GM18498 (cell line): ENCODE measurements at regions not wholly inside any gene's neighbourhood (a gene's known extent, or its start where the extent isn't known, plus 50 kb on each side); places are given as distances from the start of the nearest gene placed in this dataset.

Source experiments
- ATAC-seq: cut with Tn5 transposase; IDR thresholded peaks from one replicate; pipeline ENCODE4 v1.9.1; 2021; ENCODE audit warnings: mild to moderate bottlenecking, moderate library complexity; ENCODE audit not compliant: unreplicated experiment

- ATAC-seq = no peak
Measured at GRCh38 chr4:96744676-96745075, 904.8 kb downstream of the PDHA2 start.

DNA sequence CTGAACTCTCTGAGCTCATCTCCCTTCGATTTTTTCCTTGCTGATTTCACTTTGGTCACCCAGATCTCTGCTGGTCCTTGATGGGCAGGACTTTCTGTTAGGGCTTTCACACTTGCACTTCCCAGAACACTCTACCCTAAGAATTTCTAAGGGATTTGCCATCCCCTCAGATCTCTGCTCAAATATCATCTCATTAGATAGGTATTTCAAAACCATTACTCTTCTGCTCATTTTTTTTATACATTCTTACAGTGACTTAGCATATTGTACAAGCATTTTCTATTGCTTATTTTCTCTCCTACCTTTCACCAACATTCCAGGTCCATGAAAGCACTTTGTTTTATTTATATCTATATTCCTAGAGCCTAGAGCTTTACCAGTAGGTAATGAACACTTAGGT lies 913.3 kb downstream of the PDHA2 start:
- no peak for ATAC-seq

- no peak for ATAC-seq
Measured at GRCh38 chr4:96755569-96756484, 915.9 kb downstream of the PDHA2 start.

DNA sequence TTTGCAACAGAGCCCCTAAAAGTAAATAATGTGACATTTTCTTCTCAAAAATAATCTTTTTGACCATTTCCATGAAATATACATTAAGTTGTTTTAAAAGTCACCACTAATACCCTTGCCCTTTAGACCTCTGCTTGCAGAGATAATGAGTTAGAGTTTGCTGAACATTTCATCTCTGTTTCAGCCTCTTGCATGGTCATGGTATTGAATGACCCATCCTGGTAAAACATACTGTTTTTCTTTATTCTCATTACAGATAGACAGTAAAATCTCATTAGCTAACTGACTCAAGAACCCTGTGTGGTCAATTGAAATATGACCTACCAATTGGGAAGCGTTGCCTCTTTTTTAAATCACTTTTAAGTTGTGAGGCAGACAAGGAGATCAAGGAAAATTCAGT lies 916.7 kb downstream of the PDHA2 start:
- ATAC-seq = no peak

GRCh38 chr4:96763546-96763945 lies 923.7 kb downstream of the PDHA2 start:
- no peak for ATAC-seq

DNA sequence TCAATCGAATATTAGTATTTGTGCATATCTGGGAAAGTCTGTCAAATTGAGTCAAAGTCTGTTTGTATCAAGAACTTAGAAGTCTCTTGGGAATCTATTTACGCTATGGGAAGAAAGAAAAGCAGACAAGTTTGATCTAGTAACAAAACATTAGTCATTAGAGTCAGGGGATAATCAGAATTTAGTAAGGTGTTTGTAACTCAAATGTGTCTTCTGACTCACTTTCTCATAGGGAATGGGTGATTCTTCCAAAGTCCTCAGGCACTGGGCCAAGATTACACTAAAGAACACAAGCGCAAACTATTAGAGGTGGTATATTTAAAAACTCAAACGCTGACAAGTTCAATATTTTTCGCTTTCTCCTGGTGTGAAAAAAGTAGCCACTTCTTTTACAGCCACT lies 926.5 kb downstream of the PDHA2 start:
- ATAC-seq = no peak

DNA sequence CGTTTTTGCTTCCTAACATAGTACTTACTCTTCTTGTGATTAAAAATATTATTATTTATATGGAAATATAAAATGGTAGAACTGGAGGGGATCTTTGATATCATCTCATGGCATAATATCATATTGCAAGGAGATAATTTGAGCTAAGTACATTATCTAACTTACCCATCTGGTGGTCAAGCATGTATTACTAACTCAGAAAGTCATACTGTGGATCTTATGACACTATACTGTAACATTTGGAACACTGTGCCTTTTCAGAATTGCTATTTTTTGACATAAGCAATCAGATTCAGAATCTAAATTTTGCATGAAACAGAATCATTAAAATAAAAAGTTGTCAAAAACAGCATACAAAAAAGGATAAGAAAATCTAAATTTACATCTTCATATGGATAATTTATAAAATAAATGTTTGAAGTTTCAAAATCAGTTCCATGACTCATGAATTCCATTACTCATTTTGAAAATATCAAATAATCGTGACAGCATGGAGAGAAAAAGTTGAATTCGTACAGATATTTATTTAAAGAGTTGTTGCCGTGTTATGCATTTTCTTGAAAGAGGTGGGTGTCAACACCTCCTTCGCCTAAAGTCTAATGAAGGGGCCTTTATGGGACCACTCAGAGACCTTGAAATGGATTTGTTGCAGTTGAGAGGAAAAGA lies 928.1 kb downstream of the PDHA2 start:
- ATAC-seq = no peak

DNA sequence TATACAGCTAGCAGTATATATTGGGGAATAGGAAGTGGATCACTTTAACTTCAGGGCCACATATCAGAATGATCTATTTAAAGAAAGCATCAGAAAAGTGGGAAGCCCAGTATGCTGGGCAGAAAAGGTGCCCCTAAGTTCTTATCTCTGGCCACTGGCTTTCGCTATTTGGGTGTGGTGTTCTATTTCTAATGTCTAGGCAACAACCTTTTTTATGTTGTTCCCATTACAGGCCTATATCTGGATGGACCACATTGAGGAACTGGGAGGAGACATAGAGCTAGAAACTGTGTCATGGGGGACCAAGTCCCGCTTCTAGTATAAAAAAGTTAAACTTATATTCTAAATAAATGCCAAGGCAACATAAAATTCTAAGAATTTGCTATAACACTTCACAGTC lies 935.6 kb downstream of the PDHA2 start:
- ATAC-seq = no peak

DNA sequence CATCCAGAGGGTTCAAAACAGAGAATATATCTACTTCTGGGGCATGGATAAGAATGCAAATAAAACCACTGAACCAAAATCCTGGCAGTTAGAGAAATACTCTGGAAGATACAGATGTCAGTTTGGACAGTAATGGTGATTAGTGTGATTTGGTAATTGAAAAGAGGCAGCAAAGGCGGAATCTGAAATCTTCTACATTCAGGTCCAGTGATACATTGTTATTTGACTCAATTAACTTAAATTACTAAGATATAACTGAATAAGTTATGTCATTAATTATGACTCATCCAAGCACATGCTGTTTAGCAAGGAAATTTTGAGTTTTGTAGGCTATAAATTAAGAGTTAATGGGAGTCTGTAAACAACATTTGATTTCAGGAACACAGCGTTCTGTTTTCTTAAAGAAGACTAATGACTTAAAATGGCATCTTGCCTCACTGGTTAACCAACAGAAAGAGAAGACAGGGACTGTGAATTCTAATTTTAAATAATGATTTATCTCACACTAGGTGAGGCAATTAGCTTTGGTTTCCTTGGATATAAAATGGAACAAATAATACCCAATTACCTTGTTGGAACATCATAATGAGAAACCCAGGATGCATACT lies 937.1 kb downstream of the PDHA2 start:
- no peak for ATAC-seq

DNA sequence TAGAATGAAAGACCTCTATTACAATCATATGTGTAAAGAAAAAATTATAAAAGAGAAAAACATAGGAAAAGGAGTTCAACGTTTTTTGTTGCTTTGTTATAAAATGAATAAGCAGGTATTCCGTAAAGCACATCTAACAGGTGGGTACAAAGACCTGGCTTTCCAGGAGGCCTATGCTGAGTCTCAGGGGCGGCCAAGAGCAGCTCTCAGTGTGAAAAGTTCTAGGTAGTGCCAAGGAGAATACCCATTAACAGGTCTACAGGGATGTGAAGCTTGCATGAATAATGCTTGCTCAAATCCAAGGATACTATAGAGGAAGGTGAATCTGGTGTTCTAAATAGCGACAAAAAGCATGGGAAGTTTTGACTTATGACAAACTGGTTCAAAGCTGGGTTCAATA lies 944.4 kb downstream of the PDHA2 start:
- ATAC-seq = no peak

GRCh38 chr4:96786306-96786705 lies 946.4 kb downstream of the PDHA2 start:
- no peak for ATAC-seq

DNA sequence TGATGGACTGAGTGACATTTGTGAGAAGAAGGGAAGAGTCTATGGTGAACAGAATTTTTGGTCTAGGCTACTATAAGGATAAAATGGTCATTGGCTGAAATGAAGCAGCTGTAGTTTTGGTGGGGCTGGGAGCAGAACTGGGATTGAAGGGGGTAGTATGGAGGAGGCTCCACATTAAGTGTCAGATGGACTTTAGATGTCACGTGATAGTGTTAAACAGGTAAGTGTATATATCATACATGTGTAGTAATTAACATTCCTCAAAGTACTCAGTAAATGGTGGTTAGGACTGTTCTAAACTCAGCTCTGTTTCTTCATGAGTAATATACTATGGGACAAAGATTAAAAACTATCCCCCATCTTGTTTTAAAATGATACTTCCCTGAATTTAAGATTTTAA lies 947.9 kb downstream of the PDHA2 start:
- ATAC-seq = no peak

GRCh38 chr4:96809563-96809962 lies 969.7 kb downstream of the PDHA2 start:
- no peak for ATAC-seq

GRCh38 chr4:96827086-96827485 lies 987.2 kb downstream of the PDHA2 start:
- ATAC-seq = no peak

DNA sequence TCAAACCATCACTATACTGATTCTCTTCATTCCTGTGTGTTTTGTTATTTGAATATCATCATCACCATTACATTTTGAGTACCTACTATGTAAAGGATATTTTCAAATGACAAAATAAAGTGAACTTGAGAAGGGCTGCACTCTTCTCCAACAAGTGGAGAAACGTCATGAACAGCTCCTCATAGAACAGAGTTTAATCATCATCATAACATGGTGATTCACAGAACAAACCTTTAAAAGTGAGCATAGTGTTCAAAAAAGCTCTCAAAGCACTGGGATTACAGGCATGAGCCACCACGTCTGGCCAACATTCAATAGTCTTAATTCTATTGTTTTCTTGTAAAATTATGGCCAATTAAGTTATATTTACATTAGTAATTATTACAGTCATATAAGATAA lies 993.9 kb downstream of the PDHA2 start:
- no peak for ATAC-seq

DNA sequence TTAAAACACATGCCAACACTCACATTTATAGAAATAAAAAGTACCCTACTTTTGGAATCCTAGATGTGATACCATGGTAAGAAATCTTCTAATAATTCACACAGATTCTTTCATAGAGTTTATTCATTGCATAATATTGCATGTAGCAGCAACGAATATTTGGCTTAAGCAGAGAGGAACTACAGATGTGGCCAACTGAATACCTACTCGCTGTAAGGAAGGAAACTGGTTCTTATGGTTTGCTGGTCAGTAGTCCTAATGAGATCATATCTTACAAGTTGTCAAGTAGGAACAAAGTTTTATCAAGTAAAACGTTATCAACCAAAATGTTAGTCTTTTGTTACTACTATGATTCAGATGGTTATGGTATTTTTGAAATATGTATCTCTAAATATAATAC lies 996.1 kb downstream of the PDHA2 start:
- ATAC-seq = no peak

GRCh38 chr4:96839441-96839840 lies 999.5 kb downstream of the PDHA2 start:
- ATAC-seq = no peak

DNA sequence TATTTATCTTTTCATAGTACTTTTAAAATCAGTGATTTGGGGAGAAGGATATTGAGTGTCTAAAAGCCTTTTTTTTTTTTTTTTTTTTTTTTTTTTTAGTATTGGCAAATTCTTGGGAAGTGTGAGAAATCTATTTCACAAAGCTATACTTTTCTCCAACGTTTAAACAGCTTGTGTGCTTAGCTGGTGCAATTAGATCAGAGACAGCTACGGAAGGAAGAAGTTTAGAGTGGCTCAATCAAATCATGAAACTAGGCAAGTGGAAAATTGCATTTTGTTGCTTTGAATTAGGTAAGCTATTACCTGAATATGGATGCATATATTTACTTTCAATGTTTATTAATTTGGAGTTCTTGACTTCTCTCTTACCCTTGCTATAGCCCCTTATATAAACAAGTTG lies 1001.9 kb downstream of the PDHA2 start:
- ATAC-seq = no peak

DNA sequence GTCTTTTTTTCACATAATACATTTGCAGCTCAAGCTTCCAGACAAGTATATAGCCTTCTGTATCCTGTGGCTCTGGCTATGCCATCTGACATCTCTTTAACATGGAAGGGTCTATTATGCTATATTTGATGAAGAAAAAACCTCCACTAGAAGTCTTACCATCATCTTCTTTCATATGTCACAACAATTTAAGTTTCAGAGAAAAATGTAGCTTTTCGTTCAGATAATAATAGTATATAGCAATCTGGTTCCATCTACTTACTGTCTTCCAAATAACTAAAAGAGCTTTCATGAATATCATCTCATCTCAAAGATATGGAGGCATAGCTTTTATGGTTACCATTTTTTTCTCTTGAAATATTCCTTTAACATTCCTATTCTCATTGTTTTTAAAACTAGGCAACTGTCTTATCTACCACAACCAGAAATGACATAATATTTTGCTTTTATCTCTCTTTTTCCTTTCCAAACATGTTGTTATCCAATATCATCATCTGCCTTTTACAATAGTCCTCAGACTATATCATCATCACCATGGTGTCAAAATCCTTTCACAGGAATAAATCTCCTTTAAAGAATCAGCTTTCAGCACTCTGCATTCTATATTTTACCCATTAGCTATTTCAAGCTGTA lies 1005.1 kb downstream of the PDHA2 start:
- no peak for ATAC-seq

- no peak for ATAC-seq
Measured at GRCh38 chr4:96845819-96846218, 1005.9 kb downstream of the PDHA2 start.

DNA sequence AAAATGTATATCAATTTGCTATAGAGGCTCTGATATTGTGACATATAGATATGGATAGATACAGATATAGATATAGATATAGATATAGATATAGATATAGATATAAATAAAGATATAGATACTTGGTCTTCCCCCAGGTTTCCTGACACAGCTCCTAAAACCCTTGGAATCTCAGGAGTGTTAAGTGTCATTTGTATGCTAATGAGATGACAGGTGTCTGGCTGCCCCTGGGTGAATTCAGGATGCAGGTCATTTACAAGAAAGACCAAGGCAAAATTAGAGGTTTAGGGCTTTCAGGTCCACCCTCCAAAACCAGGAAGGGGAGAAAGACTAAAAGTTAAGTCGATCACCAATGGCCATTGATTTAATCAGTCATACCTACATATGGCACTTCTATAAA lies 1034.8 kb downstream of the PDHA2 start:
- no peak for ATAC-seq

- no peak for ATAC-seq
Measured at GRCh38 chr4:96879527-96879926, 1039.6 kb downstream of the PDHA2 start.
